MG63 (cell line): ENCODE measurements at regions not wholly inside any gene's neighbourhood (a gene's known extent, or its start where the extent isn't known, plus 50 kb on each side); places are given as distances from the start of the nearest gene placed in this dataset.

Source experiments
- DNase-seq: peaks from one replicate; pipeline ENCODE4 v3.0.0-alpha.2; 2020
- H3K27me3 ChIP-seq: fragments of 250-450 bp; sonication (Bioruptor Pico); 2 replicates; pipeline ENCODE4 v1.5.1; 2020; ENCODE audit warnings: mild to moderate bottlenecking, moderate library complexity
- H3K36me3 ChIP-seq: fragments of 250-450 bp; sonication (Bioruptor Pico); 2 replicates; pipeline ENCODE4 v1.5.1; 2020; ENCODE audit warnings: mild to moderate bottlenecking, moderate library complexity
- H3K4me3 ChIP-seq: fragments of 250-450 bp; sonication (Bioruptor Pico); 2 replicates; pipeline ENCODE4 v1.5.1; 2020; ENCODE audit warnings: mild to moderate bottlenecking, moderate library complexity
- H3K9me3 ChIP-seq: fragments of 250-450 bp; sonication (Bioruptor Pico); 2 replicates; pipeline ENCODE4 v1.5.1; 2020; ENCODE audit warnings: mild to moderate bottlenecking, moderate library complexity

GRCh38 chr1:79775402-79775801, 768.9 kb upstream of the ADGRL4 start:
- Histone ChIP-seq H3K27me3 (no peaks in the 10 kb centered on the region), H3K9me3 (no peaks in the 10 kb centered on the region)
- no peak for DNase-seq

GRCh38 chr1:79773385-79773784, 766.9 kb upstream of the ADGRL4 start:
- no peak for DNase-seq
- no peaks in the 10 kb centered on the region for H3K27me3 ChIP-seq
- H3K36me3 ChIP-seq = no peaks in the 10 kb centered on the region
- no peak overlapping the region for H3K4me3 ChIP-seq
- H3K9me3 ChIP-seq = no peaks in the 10 kb centered on the region

More at GRCh38 chr1:79775402-79775801, 768.9 kb upstream of the ADGRL4 start:
- no peak overlapping the region for H3K4me3 ChIP-seq
- no peaks in the 10 kb centered on the region for H3K36me3 ChIP-seq

GRCh38 chr1:79762461-79762860, 755.9 kb upstream of the ADGRL4 start:
- DNase-seq = no peak
- H3K4me3 ChIP-seq = no peak overlapping the region
- no peaks in the 10 kb centered on the region for H3K36me3 ChIP-seq
- H3K27me3 ChIP-seq = no peaks in the 10 kb centered on the region
- no peaks in the 10 kb centered on the region for H3K9me3 ChIP-seq

- Histone ChIP-seq H3K27me3 (no peaks in the 10 kb centered on the region), H3K36me3 (no peaks in the 10 kb centered on the region), H3K9me3 (no peaks in the 10 kb centered on the region), H3K4me3 (no peak overlapping the region)
- no peak for DNase-seq
Observed at GRCh38 chr1:79760531-79760930, 754.0 kb upstream of the ADGRL4 start.

- H3K36me3 ChIP-seq = no peaks in the 10 kb centered on the region
- no peaks in the 10 kb centered on the region for H3K9me3 ChIP-seq
Observed at GRCh38 chr1:79749607-79750006, 743.1 kb upstream of the ADGRL4 start.

GRCh38 chr1:79745929-79746328, 739.4 kb upstream of the ADGRL4 start:
- H3K27me3 ChIP-seq = no peaks in the 10 kb centered on the region
- no peaks in the 10 kb centered on the region for H3K9me3 ChIP-seq
- no peak overlapping the region for H3K4me3 ChIP-seq
- no peak for DNase-seq
- H3K36me3 ChIP-seq = no peaks in the 10 kb centered on the region

More at GRCh38 chr1:79749607-79750006, 743.1 kb upstream of the ADGRL4 start:
- no peaks in the 10 kb centered on the region for H3K27me3 ChIP-seq
- DNase-seq = no peak
- H3K4me3 ChIP-seq = no peak overlapping the region

- Histone ChIP-seq H3K36me3 (no peaks in the 10 kb centered on the region), H3K27me3 (no peaks in the 10 kb centered on the region), H3K4me3 (no peak overlapping the region), H3K9me3 (no peaks in the 10 kb centered on the region)
- DNase-seq = no peak
Observed at GRCh38 chr1:79744746-79745145, 738.2 kb upstream of the ADGRL4 start.

- Histone ChIP-seq H3K36me3 (no peaks in the 10 kb centered on the region), H3K9me3 (no peaks in the 10 kb centered on the region), H3K4me3 (no peak overlapping the region), H3K27me3 (no peaks in the 10 kb centered on the region)
- DNase-seq = no peak
Observed at GRCh38 chr1:79741720-79742421, 735.3 kb upstream of the ADGRL4 start.

- no peaks in the 10 kb centered on the region for H3K27me3 ChIP-seq
- H3K36me3 ChIP-seq = no peaks in the 10 kb centered on the region
- no peak for DNase-seq
- no peaks in the 10 kb centered on the region for H3K9me3 ChIP-seq
- H3K4me3 ChIP-seq = no peak overlapping the region
Observed at GRCh38 chr1:79738101-79738500, 731.6 kb upstream of the ADGRL4 start.

- Histone ChIP-seq H3K36me3 (no peaks in the 10 kb centered on the region), H3K27me3 (no peaks in the 10 kb centered on the region), H3K9me3 (no peaks in the 10 kb centered on the region), H3K4me3 (no peak overlapping the region)
- DNase-seq = no peak
Observed at GRCh38 chr1:79737193-79737592, 730.7 kb upstream of the ADGRL4 start.

GRCh38 chr1:79732950-79733349, 726.4 kb upstream of the ADGRL4 start:
- Histone ChIP-seq H3K36me3 (no peaks in the 10 kb centered on the region), H3K27me3 (no peaks in the 10 kb centered on the region), H3K9me3 (no peaks in the 10 kb centered on the region), H3K4me3 (no peak overlapping the region)
- DNase-seq = no peak

- DNase-seq = no peak
- no peaks in the 10 kb centered on the region for H3K9me3 ChIP-seq
- no peaks in the 10 kb centered on the region for H3K27me3 ChIP-seq
- no peaks in the 10 kb centered on the region for H3K36me3 ChIP-seq
- no peak overlapping the region for H3K4me3 ChIP-seq
Observed at GRCh38 chr1:79726911-79727310, 720.4 kb upstream of the ADGRL4 start.

- no peak for DNase-seq
- Histone ChIP-seq H3K4me3 (no peak overlapping the region), H3K27me3 (no peaks in the 10 kb centered on the region)
Observed at GRCh38 chr1:79726321-79726720, 719.8 kb upstream of the ADGRL4 start.

GRCh38 chr1:79716447-79716846, 709.9 kb upstream of the ADGRL4 start:
- H3K36me3 ChIP-seq = no peaks in the 10 kb centered on the region
- H3K9me3 ChIP-seq = no peaks in the 10 kb centered on the region
- H3K27me3 ChIP-seq = no peaks in the 10 kb centered on the region
- no peak overlapping the region for H3K4me3 ChIP-seq
- DNase-seq = no peak

More at GRCh38 chr1:79726321-79726720, 719.8 kb upstream of the ADGRL4 start:
- no peaks in the 10 kb centered on the region for H3K9me3 ChIP-seq
- no peaks in the 10 kb centered on the region for H3K36me3 ChIP-seq

GRCh38 chr1:79714664-79715063, 708.1 kb upstream of the ADGRL4 start:
- no peaks in the 10 kb centered on the region for H3K27me3 ChIP-seq
- DNase-seq = no peak
- H3K4me3 ChIP-seq = no peak overlapping the region
- H3K9me3 ChIP-seq = no peaks in the 10 kb centered on the region
- H3K36me3 ChIP-seq = no peaks in the 10 kb centered on the region

GRCh38 chr1:79711001-79711431, 704.5 kb upstream of the ADGRL4 start:
- no peaks in the 10 kb centered on the region for H3K27me3 ChIP-seq
- no peak overlapping the region for H3K4me3 ChIP-seq
- no peak for DNase-seq
- H3K36me3 ChIP-seq = no peaks in the 10 kb centered on the region
- H3K9me3 ChIP-seq = no peaks in the 10 kb centered on the region

GRCh38 chr1:79708646-79709265, 702.2 kb upstream of the ADGRL4 start:
- DNase-seq = no peak
- Histone ChIP-seq H3K27me3 (no peaks in the 10 kb centered on the region), H3K36me3 (no peaks in the 10 kb centered on the region), H3K9me3 (no peaks in the 10 kb centered on the region), H3K4me3 (no peak overlapping the region)

GRCh38 chr1:79705218-79705617, 698.7 kb upstream of the ADGRL4 start:
- DNase-seq = no peak
- H3K9me3 ChIP-seq = no peaks in the 10 kb centered on the region
- H3K36me3 ChIP-seq = no peaks in the 10 kb centered on the region
- no peaks in the 10 kb centered on the region for H3K27me3 ChIP-seq
- H3K4me3 ChIP-seq = no peak overlapping the region
